ENCODE measurements at regions not wholly inside any gene's neighbourhood (a gene's known extent, or its start where the extent isn't known, plus 50 kb on each side); places are given as distances from the start of the nearest gene placed in this dataset.

- Histone ChIP-seq H3K36me3 (ENCODE audit: control insufficient read depth, low read length) (no peaks in the 10 kb centered on the region), H3K4me3 (ENCODE audit: low read length) (no peak overlapping the region), H3K4me2 (ENCODE audit: low read length) (no peak overlapping the region), H4K20me1 (ENCODE audit: control insufficient read depth, insufficient read depth, low read depth, low read length) (no peaks in the 10 kb centered on the region), H3K4me1 (ENCODE audit: control insufficient read depth, low read length) (no peaks in the 10 kb centered on the region), H3K27me3 (ENCODE audit: control insufficient read depth, low read length) (peaks cover 12% of the 10 kb centered on the region), H3K9me2 (replicated peaks; ENCODE audit: control insufficient read depth, low read length) (no peaks in the 10 kb centered on the region), H3K9me3 (ENCODE audit: control insufficient read depth, insufficient read depth, low read length) (no peaks in the 10 kb centered on the region), H3K27ac (ENCODE audit: low read depth, low read length) (no peak overlapping the region), H3K79me2 (ENCODE audit: control insufficient read depth, low read length) (no peaks in the 10 kb centered on the region), H3F3A (ENCODE audit: control insufficient read depth, insufficient read depth) (no peaks in the 10 kb centered on the region)
- TF ChIP-seq CTCF (IDR thresholded peaks at IDR 0.05; ENCODE audit: low read depth, low read length, poor library complexity, severe bottlenecking) (no peak), EZH2phosphoT487 (IDR thresholded peaks at IDR 0.05; ENCODE audit: borderline replicate concordance, low read length) (no peak)
Measured at GRCh38 chr5:73358366-73358765, 90.2 kb downstream of the FOXD1 start.

GRCh38 chr5:73357576-73357975 lies 91.0 kb downstream of the FOXD1 start:
- Histone ChIP-seq H3K9me3 (ENCODE audit: control insufficient read depth, insufficient read depth, low read length) (no peaks in the 10 kb centered on the region), H3K4me1 (ENCODE audit: control insufficient read depth, low read length) (no peaks in the 10 kb centered on the region), H4K20me1 (ENCODE audit: control insufficient read depth, insufficient read depth, low read depth, low read length) (no peaks in the 10 kb centered on the region), H3K79me2 (ENCODE audit: control insufficient read depth, low read length) (no peaks in the 10 kb centered on the region), H3K4me3 (ENCODE audit: low read length) (no peak overlapping the region), H3K9me2 (replicated peaks; ENCODE audit: control insufficient read depth, low read length) (no peaks in the 10 kb centered on the region), H3K27ac (ENCODE audit: low read depth, low read length) (no peak overlapping the region), H3K27me3 (ENCODE audit: control insufficient read depth, low read length) (peaks cover 12% of the 10 kb centered on the region), H3K4me2 (ENCODE audit: low read length) (no peak overlapping the region), H3F3A (ENCODE audit: control insufficient read depth, insufficient read depth) (no peaks in the 10 kb centered on the region), H3K36me3 (ENCODE audit: control insufficient read depth, low read length) (no peaks in the 10 kb centered on the region)
- TF ChIP-seq EZH2phosphoT487 (IDR thresholded peaks at IDR 0.05; ENCODE audit: borderline replicate concordance, low read length) (no peak), CTCF (IDR thresholded peaks at IDR 0.05; ENCODE audit: low read depth, low read length, poor library complexity, severe bottlenecking) (no peak)

GRCh38 chr5:73355108-73355507 lies 93.5 kb downstream of the FOXD1 start:
- Histone ChIP-seq H3K4me3 (ENCODE audit: low read length) (no peak overlapping the region), H3K9me3 (ENCODE audit: control insufficient read depth, insufficient read depth, low read length) (no peaks in the 10 kb centered on the region), H3F3A (ENCODE audit: control insufficient read depth, insufficient read depth) (no peaks in the 10 kb centered on the region), H3K27me3 (ENCODE audit: control insufficient read depth, low read length) (peaks cover 12% of the 10 kb centered on the region), H3K4me2 (ENCODE audit: low read length) (no peak overlapping the region), H3K4me1 (ENCODE audit: control insufficient read depth, low read length) (no peaks in the 10 kb centered on the region), H3K36me3 (ENCODE audit: control insufficient read depth, low read length) (no peaks in the 10 kb centered on the region), H3K79me2 (ENCODE audit: control insufficient read depth, low read length) (no peaks in the 10 kb centered on the region), H3K27ac (ENCODE audit: low read depth, low read length) (no peak overlapping the region), H4K20me1 (ENCODE audit: control insufficient read depth, insufficient read depth, low read depth, low read length) (no peaks in the 10 kb centered on the region), H3K9me2 (replicated peaks; ENCODE audit: control insufficient read depth, low read length) (no peaks in the 10 kb centered on the region)
- TF ChIP-seq EZH2phosphoT487 (IDR thresholded peaks at IDR 0.05; ENCODE audit: borderline replicate concordance, low read length) = no peak
- no peak for TF ChIP-seq CTCF (IDR thresholded peaks at IDR 0.05; ENCODE audit: low read depth, low read length, poor library complexity, severe bottlenecking)

GRCh38 chr5:73354406-73354805 lies 94.2 kb downstream of the FOXD1 start:
- Histone ChIP-seq H3K4me1 (ENCODE audit: control insufficient read depth, low read length) (no peaks in the 10 kb centered on the region), H3K27me3 (ENCODE audit: control insufficient read depth, low read length) (peaks cover 12% of the 10 kb centered on the region)
- TF ChIP-seq EZH2phosphoT487 (IDR thresholded peaks at IDR 0.05; ENCODE audit: borderline replicate concordance, low read length) (no peak), CTCF (IDR thresholded peaks at IDR 0.05; ENCODE audit: low read depth, low read length, poor library complexity, severe bottlenecking) (no peak)

More at GRCh38 chr5:73354406-73354805, 94.2 kb downstream of the FOXD1 start:
- Histone ChIP-seq H3K9me3 (ENCODE audit: control insufficient read depth, insufficient read depth, low read length) (no peaks in the 10 kb centered on the region), H3K36me3 (ENCODE audit: control insufficient read depth, low read length) (no peaks in the 10 kb centered on the region), H3K4me2 (ENCODE audit: low read length) (no peak overlapping the region), H3K4me3 (ENCODE audit: low read length) (no peak overlapping the region), H4K20me1 (ENCODE audit: control insufficient read depth, insufficient read depth, low read depth, low read length) (no peaks in the 10 kb centered on the region), H3K9me2 (replicated peaks; ENCODE audit: control insufficient read depth, low read length) (no peaks in the 10 kb centered on the region), H3K27ac (ENCODE audit: low read depth, low read length) (no peak overlapping the region), H3F3A (ENCODE audit: control insufficient read depth, insufficient read depth) (no peaks in the 10 kb centered on the region), H3K79me2 (ENCODE audit: control insufficient read depth, low read length) (no peaks in the 10 kb centered on the region)
